HT1080 (cell line): ENCODE measurements at regions not wholly inside any gene's neighbourhood (a gene's known extent, or its start where the extent isn't known, plus 50 kb on each side); places are given as distances from the start of the nearest gene placed in this dataset.
"Not testable (repeated sequence)": the region's sequence is repeated elsewhere in the genome, so short reads cannot be mapped to it uniquely, and the experiment has no call there.

Source experiments
- DNase-seq: peaks from one replicate; pipeline ENCODE4 v3.0.0-alpha.2; 2015; ENCODE audit warnings: low read depth

- DNase-seq, result no peak
Observed at GRCh38 chr3:11713171-11713570, 69.5 kb upstream of the VGLL4 start.

- no peak for DNase-seq
Observed at GRCh38 chr3:11712646-11713045, 68.9 kb upstream of the VGLL4 start.

GRCh38 chr3:11711876-11712275, 68.2 kb upstream of the VGLL4 start:
- no peak for DNase-seq

GRCh38 chr3:11709782-11710181, 66.1 kb upstream of the VGLL4 start:
- no peak for DNase-seq

- DNase-seq, result not testable (repeated sequence)
Observed at GRCh38 chr3:11707084-11707483, 63.4 kb upstream of the VGLL4 start.

- DNase-seq, result no peak
Observed at GRCh38 chr3:11706604-11707003, 62.9 kb upstream of the VGLL4 start.

- DNase-seq, result no peak
Observed at GRCh38 chr3:11705049-11705448, 61.3 kb upstream of the VGLL4 start.

GRCh38 chr3:11703146-11703545, 59.4 kb upstream of the VGLL4 start:
- no peak for DNase-seq

- DNase-seq, result no peak
Observed at GRCh38 chr3:11699083-11699427, 55.3 kb upstream of the VGLL4 start.

GRCh38 chr3:11698326-11699082, 54.8 kb upstream of the VGLL4 start:
- DNase-seq, result no peak

GRCh38 chr3:11697701-11698100, 54.0 kb upstream of the VGLL4 start:
- no peak for DNase-seq

GRCh38 chr3:11696054-11696453, 52.3 kb upstream of the VGLL4 start:
- no peak for DNase-seq
